ENCODE measurements at regions not wholly inside any gene's neighbourhood (a gene's known extent, or its start where the extent isn't known, plus 50 kb on each side); places are given as distances from the start of the nearest gene placed in this dataset.

DNA sequence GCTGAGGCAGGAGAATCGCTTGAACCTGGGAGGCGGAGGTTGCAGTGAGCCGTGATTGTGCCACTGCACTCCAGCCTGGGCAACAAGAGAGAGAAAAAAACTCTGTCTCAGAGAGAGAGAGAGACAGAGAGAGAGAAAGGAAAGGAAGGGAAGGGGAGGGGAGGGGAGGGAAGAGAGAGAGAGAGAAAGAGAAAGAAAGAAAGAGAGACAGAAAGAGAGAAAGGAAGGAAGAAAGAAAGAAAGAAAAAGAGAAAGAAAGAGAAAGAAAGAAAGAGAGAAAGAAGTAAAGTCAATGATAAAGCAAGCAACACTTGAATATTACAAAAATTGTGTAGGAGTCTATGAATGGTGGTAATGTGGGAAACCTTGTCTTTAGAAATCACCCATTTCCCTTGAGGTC is 133.6 kb upstream of the MSX2 start:
- no peak for ATAC-seq (ENCODE audit: low FRiP score)
- TF ChIP-seq, protein P1, sequence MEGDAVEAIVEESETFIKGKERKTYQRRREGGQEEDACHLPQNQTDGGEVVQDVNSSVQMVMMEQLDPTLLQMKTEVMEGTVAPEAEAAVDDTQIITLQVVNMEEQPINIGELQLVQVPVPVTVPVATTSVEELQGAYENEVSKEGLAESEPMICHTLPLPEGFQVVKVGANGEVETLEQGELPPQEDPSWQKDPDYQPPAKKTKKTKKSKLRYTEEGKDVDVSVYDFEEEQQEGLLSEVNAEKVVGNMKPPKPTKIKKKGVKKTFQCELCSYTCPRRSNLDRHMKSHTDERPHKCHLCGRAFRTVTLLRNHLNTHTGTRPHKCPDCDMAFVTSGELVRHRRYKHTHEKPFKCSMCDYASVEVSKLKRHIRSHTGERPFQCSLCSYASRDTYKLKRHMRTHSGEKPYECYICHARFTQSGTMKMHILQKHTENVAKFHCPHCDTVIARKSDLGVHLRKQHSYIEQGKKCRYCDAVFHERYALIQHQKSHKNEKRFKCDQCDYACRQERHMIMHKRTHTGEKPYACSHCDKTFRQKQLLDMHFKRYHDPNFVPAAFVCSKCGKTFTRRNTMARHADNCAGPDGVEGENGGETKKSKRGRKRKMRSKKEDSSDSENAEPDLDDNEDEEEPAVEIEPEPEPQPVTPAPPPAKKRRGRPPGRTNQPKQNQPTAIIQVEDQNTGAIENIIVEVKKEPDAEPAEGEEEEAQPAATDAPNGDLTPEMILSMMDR (IDR thresholded peaks at IDR 0.05): no peak

DNA sequence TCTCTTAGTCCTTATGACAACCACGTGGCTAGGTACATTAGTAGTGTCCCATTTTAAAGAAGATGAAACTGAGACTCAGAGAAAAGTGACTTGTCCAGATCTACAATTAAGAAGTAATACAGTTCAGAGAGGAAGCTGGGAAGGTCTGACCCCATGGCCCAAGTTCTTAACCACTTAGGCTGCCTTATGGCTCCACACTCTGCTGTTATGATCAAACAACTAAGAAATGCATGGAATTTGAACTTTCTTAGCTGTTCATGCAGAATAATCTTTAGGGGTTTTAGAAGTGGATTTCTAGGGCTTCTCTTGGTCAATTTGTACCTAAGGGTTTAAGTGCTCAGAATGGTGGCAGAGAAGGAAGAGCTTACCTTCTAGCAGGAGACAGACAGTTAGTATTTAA is 128.0 kb upstream of the MSX2 start:
- no peak for ATAC-seq (ENCODE audit: low FRiP score)
- TF ChIP-seq, protein P1 (IDR thresholded peaks at IDR 0.05): no peak
- DNase-seq (ENCODE audit: low spot score): no peak

More for the DNA sequence above, 133.6 kb upstream of the MSX2 start:
- DNase-seq (ENCODE audit: low spot score): no peak

DNA sequence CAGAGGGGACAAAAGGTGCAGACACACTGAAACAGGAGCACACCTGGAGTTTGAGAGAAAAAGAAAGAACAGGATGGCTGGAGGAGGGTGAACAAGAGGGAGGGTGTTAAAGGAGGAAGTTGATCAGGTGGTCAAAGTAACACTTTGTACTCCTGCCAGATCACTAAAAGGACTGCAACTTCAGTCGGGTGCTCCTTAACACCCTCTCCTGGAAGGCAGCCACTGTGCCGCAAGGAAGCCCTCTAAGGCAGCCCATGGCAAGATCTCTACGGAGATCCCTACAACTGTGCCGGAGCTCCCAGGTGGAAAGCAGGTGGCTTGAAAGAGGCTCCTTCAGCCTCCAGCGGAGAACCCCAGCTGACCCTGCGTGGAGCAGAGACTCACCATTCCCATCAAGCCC is 124.4 kb upstream of the MSX2 start:
- TF ChIP-seq, protein P1 (IDR thresholded peaks at IDR 0.05): no peak
- DNase-seq (ENCODE audit: low spot score) (no peak), ATAC-seq (ENCODE audit: low FRiP score) (peak; percentile 73)

DNA sequence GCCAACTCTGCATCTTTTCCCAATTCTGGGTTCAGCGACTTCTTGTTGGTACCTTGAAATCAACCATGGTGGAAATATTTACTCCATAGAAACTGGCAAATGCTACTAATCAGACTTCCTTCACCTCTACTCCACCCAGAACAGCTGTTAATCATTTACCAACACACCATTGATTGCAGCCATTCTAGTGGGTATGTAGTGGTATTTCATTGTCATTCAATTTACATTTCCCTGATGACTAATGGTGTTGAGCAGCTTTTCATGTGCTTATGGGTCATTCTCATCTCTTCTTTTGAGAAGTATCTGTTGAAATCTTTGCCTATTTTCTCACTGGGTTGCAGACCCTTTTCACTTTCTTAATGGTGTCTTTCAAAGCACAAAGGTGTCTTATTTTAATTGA is 122.4 kb upstream of the MSX2 start:
- DNase-seq (ENCODE audit: low spot score) (no peak), ATAC-seq (ENCODE audit: low FRiP score) (no peak)
- TF ChIP-seq, protein P1 (IDR thresholded peaks at IDR 0.05): no peak

DNA sequence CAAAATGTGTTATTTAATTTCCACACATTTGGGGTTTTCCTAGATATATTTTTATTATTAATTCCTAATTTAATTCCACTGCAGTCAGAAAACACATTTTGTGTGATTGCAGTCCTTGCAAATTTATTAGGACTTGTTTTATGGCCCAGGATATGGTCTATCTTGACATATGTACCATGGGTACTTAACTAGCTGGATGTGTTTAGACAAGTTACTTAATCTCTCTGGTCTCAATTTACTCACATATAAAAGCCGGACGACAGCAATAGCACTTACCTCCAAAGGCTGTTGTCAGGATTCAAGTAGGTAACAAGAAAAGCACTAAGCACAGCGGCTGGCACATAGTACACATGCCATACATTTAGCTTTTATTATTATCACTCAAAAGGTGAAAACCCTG is 118.2 kb upstream of the MSX2 start:
- no peak for DNase-seq (ENCODE audit: low spot score)
- TF ChIP-seq, protein P1 (IDR thresholded peaks at IDR 0.05): no peak
- ATAC-seq (ENCODE audit: low FRiP score): no peak

DNA sequence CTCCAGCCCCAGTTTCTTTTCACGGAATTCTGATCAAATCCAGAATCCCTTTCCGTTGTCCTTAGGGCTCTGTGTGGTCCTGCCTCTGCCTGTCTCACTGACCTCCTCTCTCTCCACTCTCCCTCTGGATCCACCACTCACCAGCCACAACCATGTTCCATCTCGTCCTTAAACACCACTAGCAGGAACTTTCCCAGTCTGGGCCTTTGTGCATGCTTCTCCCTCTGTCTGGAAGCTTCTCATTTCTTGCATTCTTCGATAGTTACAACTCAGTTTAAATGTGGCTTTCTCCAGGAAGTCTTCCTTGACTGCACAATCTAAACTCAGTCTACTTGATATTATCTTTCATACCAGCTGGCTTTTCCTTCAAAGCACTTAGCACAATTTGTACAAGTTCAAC is 117.7 kb upstream of the MSX2 start:
- DNase-seq (ENCODE audit: low spot score): no peak
- ATAC-seq (ENCODE audit: low FRiP score): no peak
- TF ChIP-seq, protein P1 (IDR thresholded peaks at IDR 0.05): no peak

DNA sequence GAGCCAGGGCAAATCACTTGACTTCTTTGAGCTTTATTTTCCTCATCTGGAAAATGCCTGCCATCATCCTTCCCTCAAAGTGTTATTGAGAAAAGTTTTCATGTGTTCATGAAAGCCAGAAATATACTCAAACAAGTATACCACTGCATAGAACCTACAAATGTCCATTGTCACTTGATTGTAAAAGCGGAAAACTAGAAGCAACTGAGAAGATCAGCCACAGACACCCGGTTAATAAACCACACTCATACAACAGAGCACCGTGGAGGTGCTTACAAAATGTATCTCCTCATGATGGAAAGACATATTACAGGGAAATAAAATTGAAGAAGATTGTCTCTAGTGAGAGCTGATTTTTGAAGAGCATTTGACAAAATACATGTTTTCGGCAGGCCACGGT is 117.2 kb upstream of the MSX2 start:
- no peak for ATAC-seq (ENCODE audit: low FRiP score)
- TF ChIP-seq, protein P1 (IDR thresholded peaks at IDR 0.05): no peak
- DNase-seq (ENCODE audit: low spot score): no peak
